ENCODE measurements at regions not wholly inside any gene's neighbourhood (a gene's known extent, or its start where the extent isn't known, plus 50 kb on each side); places are given as distances from the start of the nearest gene placed in this dataset.

GRCh38 chr15:85973584-85974347, 105.9 kb upstream of the AGBL1 start:
- TF ChIP-seq CTCF (IDR thresholded peaks at IDR 0.05; ENCODE audit: borderline replicate concordance, insufficient read depth, low read depth, low read length), result no peak
- H3K4me3 ChIP-seq (ENCODE audit: low read depth, low read length), result no peak overlapping the region

- no peak for TF ChIP-seq CTCF (IDR thresholded peaks at IDR 0.05; ENCODE audit: borderline replicate concordance, insufficient read depth, low read depth, low read length)
- no peak overlapping the region for H3K4me3 ChIP-seq (ENCODE audit: low read depth, low read length)
Measured at GRCh38 chr15:85974348-85974705, 105.3 kb upstream of the AGBL1 start.

GRCh38 chr15:85974742-85975141, 104.9 kb upstream of the AGBL1 start:
- H3K4me3 ChIP-seq (ENCODE audit: low read depth, low read length), result no peak overlapping the region
- TF ChIP-seq CTCF (IDR thresholded peaks at IDR 0.05; ENCODE audit: borderline replicate concordance, insufficient read depth, low read depth, low read length), result no peak

- TF ChIP-seq CTCF (IDR thresholded peaks at IDR 0.05; ENCODE audit: borderline replicate concordance, insufficient read depth, low read depth, low read length), result no peak
- no peak overlapping the region for H3K4me3 ChIP-seq (ENCODE audit: low read depth, low read length)
Measured at GRCh38 chr15:85976102-85976501, 103.6 kb upstream of the AGBL1 start.

DNA sequence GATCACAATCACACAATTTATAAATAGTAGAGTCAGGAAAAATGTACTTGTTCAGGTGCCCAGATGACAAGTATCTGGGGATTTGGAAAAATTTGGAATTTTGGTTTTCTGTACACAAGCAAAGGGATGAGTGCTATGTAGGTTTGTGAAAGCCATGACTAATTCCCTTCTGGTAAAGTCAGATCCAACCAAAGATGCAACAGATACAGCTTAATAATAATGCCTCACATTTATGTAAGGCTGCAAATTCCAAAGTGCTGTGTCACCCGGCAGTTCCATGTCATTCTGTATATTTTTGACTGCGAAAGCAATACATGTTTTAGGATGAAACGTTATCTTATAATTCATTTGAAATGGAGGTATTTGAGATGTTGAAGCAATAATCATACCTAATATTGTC, 102.7 kb upstream of the AGBL1 start:
- TF ChIP-seq CTCF (IDR thresholded peaks at IDR 0.05; ENCODE audit: borderline replicate concordance, insufficient read depth, low read depth, low read length), result no peak
- H3K4me3 ChIP-seq (ENCODE audit: low read depth, low read length), result no peak overlapping the region

GRCh38 chr15:85977586-85977985, 102.1 kb upstream of the AGBL1 start:
- no peak for TF ChIP-seq CTCF (IDR thresholded peaks at IDR 0.05; ENCODE audit: borderline replicate concordance, insufficient read depth, low read depth, low read length)
- no peak overlapping the region for H3K4me3 ChIP-seq (ENCODE audit: low read depth, low read length)

- TF ChIP-seq CTCF (IDR thresholded peaks at IDR 0.05; ENCODE audit: borderline replicate concordance, insufficient read depth, low read depth, low read length), result no peak
- H3K4me3 ChIP-seq (ENCODE audit: low read depth, low read length), result no peak overlapping the region
Measured at GRCh38 chr15:85979929-85980328, 99.7 kb upstream of the AGBL1 start.
